ENCODE measurements at regions not wholly inside any gene's neighbourhood (a gene's known extent, or its start where the extent isn't known, plus 50 kb on each side); places are given as distances from the start of the nearest gene placed in this dataset.

DNA sequence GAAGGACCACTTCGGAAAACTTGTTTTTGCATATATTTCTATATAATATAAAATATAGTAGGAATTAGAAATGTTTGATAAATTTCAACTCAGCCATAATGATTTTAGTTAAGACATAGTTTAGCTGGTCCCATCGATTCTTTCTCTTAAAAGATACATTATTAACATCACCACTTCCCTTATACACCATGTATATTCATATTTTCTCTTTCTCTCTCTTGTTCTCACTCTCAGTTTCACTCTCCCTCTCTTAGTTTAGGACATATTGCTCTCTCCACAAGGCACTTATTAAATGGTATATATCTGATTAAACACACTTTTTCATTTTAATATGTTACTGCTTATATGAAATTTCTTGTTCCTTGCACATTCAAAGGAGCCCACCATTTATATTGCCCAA, 90.1 kb upstream of the RASEF start:
- no peak overlapping the region for H3K4me3 Mint-ChIP-seq
- H3K27ac Mint-ChIP-seq = no peak overlapping the region
- H3K4me1 Mint-ChIP-seq = peaks cover 3% of the 10 kb centered on the region
- CTCF ChIA-PET = no interaction called here
- DNase-seq = no peak
- no peaks in the 10 kb centered on the region for H3K27me3 Mint-ChIP-seq
- peaks cover 4% of the 10 kb centered on the region for H3K9me3 Mint-ChIP-seq (ENCODE audit: low read depth)
- H3K36me3 Mint-ChIP-seq = no peaks in the 10 kb centered on the region
- no peak for ATAC-seq

DNA sequence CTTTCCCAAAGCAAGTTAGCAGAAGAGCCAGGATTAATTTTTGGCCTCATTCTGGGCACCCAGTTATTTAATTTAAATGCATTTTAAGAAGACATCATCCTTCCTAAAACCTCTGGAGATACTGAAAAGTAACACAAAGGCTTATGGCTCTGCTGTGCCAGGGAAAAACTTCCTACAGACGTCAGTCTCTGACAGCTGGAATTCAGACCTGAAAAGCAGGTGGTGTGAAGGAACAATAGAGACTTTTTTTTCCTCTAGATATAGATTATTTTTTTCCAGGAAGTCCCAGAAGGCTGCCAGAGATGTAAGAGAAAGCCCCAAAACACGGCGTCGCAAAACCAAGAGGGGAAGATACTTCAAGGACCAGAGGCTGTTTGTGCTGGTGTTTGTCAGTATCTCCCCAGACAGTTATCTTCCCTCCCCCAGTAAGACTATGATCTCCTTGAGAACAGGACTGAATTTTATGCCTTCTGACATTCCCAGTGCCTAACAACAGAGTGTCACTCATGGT, 88.7 kb upstream of the RASEF start:
- Mint-ChIP-seq H3K36me3 (no peaks in the 10 kb centered on the region), H3K4me1 (peaks cover 3% of the 10 kb centered on the region), H3K27ac (no peak overlapping the region), H3K27me3 (no peaks in the 10 kb centered on the region), H3K4me3 (no peak overlapping the region), H3K9me3 (ENCODE audit: low read depth) (peaks cover 4% of the 10 kb centered on the region)
- CTCF ChIA-PET = no interaction called here
- DNase-seq = no peak
- no peak for ATAC-seq

DNA sequence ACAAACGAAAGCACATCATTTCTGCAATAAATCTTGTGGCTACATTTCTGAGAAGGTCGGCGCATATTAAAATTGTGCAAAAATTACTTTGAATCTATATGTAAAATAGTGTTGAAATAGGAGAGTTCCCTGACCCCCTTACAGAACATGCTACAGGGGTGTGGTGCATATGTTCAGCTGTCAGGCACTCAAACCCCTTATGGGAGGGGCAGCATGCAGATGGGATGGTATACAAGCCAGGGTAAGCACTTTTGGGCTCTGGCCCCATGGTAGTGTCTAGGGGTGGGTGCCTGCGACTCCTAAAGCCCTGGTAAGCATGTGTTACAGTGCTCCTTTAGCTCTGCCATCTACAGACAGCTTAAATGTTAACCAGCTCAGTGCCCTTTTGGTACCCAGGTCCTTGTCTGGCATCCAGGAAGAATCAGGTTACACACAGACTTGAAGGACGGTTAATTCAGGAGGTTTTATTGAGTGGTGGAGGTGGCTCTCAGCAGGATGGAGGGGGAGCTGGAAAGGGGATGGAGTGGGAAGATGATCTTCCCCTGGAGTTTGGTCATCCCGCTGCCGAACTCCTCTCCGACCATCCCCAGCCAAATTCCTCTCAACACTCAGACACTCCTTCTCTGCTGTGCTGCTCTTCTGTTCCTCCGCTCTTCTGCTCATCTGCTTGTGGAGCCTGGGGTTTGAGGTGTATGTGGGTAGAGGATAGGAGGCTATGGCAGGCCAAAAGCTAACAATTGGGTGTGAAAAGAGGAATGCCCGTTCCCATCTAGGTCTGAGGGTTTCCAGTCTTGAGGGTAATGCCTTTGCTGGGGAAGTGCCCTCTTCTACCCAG, 84.6 kb upstream of the RASEF start:
- Mint-ChIP-seq H3K27ac (no peak overlapping the region), H3K4me1 (no peaks in the 10 kb centered on the region), H3K27me3 (no peaks in the 10 kb centered on the region), H3K4me3 (no peak overlapping the region), H3K36me3 (no peaks in the 10 kb centered on the region), H3K9me3 (ENCODE audit: low read depth) (peaks cover 4% of the 10 kb centered on the region)
- CTCF ChIA-PET = no interaction called here
- ATAC-seq = no peak
- DNase-seq = no peak

DNA sequence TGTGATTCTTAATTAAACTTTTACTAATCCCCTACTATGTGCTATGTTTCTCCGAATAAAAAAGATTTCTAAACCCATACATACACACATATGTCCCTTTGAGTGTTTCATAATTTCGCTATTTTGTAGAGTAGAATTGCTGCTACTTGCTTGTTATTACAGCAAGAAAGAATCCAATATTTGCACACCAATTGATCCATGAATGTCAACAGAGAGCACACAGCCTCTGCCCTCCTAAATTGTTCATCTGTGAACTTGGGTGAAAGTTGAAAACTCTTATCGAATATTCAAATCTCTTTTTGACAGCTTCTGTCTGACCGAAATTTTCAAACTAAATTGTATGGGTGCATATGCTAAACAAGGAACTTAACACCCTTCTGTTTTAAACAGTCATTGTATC, 83.4 kb upstream of the RASEF start:
- no peak overlapping the region for H3K4me3 Mint-ChIP-seq
- CTCF ChIA-PET = no interaction called here
- no peak for DNase-seq
- H3K9me3 Mint-ChIP-seq (ENCODE audit: low read depth) = peaks cover 4% of the 10 kb centered on the region
- H3K27ac Mint-ChIP-seq = no peak overlapping the region
- H3K27me3 Mint-ChIP-seq = no peaks in the 10 kb centered on the region
- H3K36me3 Mint-ChIP-seq = no peaks in the 10 kb centered on the region
- no peaks in the 10 kb centered on the region for H3K4me1 Mint-ChIP-seq
- no peak for ATAC-seq

DNA sequence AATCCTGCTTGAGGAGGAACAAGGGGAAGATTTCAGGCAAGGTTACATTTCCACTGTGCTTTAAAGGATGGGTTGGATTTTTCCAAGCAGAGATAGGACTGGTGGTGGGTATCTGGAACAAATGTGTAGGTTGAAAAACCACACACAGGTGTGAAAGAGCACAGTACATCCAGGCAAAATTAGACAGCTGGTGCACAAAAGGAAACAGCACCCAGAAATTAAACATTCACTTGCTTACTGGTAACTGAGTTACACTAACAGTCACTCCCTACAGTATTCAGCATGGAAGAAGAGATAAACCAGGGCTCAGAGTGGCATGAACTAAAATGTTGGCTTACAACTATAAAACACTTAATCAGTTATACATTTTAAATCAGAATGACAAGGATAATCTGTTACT, 81.5 kb upstream of the RASEF start:
- Mint-ChIP-seq H3K27me3 (no peaks in the 10 kb centered on the region), H3K4me1 (no peaks in the 10 kb centered on the region), H3K4me3 (no peak overlapping the region), H3K36me3 (no peaks in the 10 kb centered on the region), H3K9me3 (ENCODE audit: low read depth) (peaks cover 4% of the 10 kb centered on the region), H3K27ac (no peak overlapping the region)
- CTCF ChIA-PET = no interaction called here
- ATAC-seq (no peak), DNase-seq (no peak)

DNA sequence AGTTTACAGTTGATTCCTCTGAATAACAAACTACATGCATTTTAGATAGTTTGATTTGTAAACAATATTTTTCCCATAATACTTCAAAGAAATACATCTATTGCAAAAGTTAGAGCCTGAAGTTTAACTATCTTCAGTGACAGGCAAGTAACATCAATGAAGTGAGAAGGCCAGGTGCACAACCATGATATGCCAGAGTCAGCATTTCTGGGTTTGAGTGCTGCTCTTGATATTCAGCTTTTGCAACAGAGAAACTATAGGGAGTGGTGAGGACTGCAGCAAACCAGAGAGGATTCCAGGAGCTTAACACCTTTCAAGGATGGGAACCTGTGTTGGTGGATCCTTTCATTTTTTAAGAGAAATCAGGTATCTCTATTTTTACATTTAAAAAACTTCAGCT, 79.4 kb upstream of the RASEF start:
- Mint-ChIP-seq H3K9me3 (ENCODE audit: low read depth) (no peaks in the 10 kb centered on the region), H3K4me3 (no peak overlapping the region), H3K36me3 (no peaks in the 10 kb centered on the region), H3K27ac (no peak overlapping the region), H3K27me3 (no peaks in the 10 kb centered on the region), H3K4me1 (no peaks in the 10 kb centered on the region)
- no peak for DNase-seq
- CTCF ChIA-PET = no interaction called here
- no peak for ATAC-seq

DNA sequence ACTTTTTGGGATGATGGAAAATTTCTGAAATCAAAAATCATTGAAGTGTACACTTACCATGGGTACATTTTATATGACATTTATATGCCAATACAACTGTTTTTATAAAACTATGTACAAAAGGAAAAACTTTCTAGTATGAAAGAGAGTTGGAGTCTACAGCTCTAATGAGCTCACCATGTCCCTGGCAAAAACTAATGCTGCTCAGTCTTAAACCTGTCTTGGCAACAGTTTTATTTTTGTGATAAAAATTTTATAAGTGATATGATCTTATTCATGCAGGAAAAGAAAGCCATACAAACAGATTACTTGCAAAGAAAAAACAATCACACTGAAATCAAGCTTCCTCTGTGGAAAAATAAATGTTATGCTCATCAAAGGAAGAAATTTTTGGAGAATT, 78.9 kb upstream of the RASEF start:
- CTCF ChIA-PET = no interaction called here
- no peak for ATAC-seq
- DNase-seq = no peak
- Mint-ChIP-seq H3K4me1 (no peaks in the 10 kb centered on the region), H3K36me3 (no peaks in the 10 kb centered on the region), H3K27ac (no peak overlapping the region), H3K27me3 (no peaks in the 10 kb centered on the region), H3K4me3 (no peak overlapping the region), H3K9me3 (ENCODE audit: low read depth) (no peaks in the 10 kb centered on the region)

DNA sequence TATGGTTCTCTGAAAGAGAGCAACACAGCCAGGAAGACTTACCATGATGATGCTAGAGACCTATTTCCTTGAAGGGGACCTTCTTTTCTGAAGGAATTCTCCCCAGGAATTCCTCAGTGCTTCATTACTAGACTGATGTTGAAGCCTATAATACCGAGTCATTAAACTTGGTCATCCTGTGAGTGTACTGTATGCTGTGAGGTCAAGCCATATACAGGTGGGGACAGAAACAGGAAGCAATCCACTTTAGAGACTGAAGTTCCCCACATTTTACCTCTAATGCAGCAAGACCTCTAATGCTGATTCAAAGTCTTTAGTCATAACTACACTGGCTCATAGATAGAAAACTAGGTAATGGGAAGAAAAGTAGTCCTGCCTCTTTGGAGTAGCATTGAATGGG, 77.1 kb upstream of the RASEF start:
- DNase-seq (no peak), ATAC-seq (no peak)
- H3K27me3 Mint-ChIP-seq = no peaks in the 10 kb centered on the region
- CTCF ChIA-PET = interaction anchor here (0.5 kb wide), 1 partner anchor 603 kb away, joined by 3 read pairs; no protein-coding TSS in a partner anchor
- H3K36me3 Mint-ChIP-seq = no peaks in the 10 kb centered on the region
- no peaks in the 10 kb centered on the region for H3K9me3 Mint-ChIP-seq (ENCODE audit: low read depth)
- no peak overlapping the region for H3K27ac Mint-ChIP-seq
- no peaks in the 10 kb centered on the region for H3K4me1 Mint-ChIP-seq
- H3K4me3 Mint-ChIP-seq = no peak overlapping the region

DNA sequence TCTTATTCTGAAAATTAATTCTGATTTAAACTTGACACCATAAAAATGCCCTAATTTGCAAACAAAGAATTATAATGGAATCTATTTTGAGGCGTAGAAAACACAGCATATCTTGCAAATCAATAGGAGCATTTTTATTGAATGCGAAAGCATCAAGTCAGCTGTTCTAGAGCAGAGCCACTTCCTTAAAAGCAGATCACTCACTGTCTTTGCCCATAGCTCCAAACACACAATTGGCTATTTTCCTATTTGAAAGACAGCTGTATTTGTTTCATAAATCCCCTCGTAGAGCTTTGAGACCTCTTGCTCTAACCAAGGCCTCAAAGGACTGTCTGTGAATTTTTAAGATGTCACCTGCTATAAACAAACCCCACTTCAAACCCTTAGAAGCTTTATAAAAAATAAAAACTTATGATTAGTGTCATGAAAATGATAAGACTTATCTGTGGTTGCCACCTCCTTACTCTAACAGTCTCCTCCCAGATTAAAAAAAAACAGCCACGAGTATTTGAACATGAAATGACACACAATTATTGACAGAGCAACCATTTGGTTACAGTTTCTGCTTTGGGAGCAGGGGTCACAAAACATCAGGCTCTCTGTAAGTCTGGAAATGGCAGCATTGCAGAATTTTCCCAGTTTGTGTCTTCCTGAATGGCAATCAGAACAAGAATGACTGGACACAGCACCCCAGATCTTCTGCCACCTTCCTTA, 75.6 kb upstream of the RASEF start:
- DNase-seq = no peak
- Mint-ChIP-seq H3K9me3 (ENCODE audit: low read depth) (no peaks in the 10 kb centered on the region), H3K4me1 (no peaks in the 10 kb centered on the region), H3K36me3 (no peaks in the 10 kb centered on the region), H3K4me3 (no peak overlapping the region), H3K27me3 (no peaks in the 10 kb centered on the region), H3K27ac (no peak overlapping the region)
- CTCF ChIA-PET = no interaction called here
- no peak for ATAC-seq

DNA sequence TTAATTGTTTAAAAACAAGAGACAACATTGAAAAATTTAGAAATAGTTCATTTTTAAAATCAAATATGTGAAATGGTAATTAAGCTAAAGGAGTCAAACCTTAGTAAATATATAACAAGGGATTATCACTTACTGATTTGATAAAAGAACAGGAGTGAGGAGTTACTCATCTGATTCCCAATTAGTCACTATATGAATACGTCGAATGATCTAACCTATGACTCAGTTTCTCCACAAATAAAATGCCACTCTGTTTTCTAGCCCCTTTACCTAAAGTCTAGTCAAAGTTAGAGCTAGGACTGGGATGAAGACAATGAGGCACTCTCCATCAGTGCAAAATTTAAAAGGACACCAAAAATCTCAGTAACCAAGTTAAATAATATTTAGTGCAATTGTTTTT, 70.4 kb upstream of the RASEF start:
- H3K9me3 Mint-ChIP-seq (ENCODE audit: low read depth) = no peaks in the 10 kb centered on the region
- H3K27ac Mint-ChIP-seq = no peak overlapping the region
- no peaks in the 10 kb centered on the region for H3K4me1 Mint-ChIP-seq
- no peaks in the 10 kb centered on the region for H3K27me3 Mint-ChIP-seq
- no peak for DNase-seq
- CTCF ChIA-PET = no interaction called here
- no peak for ATAC-seq
- H3K4me3 Mint-ChIP-seq = no peak overlapping the region
- H3K36me3 Mint-ChIP-seq = no peaks in the 10 kb centered on the region

DNA sequence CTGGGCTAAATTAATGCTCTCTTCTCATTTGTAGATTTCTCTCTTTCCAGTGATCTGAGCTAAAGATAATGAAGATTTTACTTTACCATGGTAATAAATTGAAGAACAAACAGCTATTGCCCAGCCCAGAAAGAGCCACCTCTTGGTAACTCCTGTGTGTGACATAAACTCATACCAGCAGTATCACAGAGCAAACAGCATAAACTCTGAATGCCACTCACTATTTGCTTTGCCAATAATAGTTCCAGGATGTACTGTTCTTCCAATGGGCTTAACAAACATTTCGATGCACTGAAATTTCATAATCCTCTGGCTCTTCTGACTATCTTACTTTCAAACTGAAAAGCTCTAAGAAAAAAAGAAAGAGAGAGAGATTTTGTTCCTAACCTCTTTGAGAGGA, 69.8 kb upstream of the RASEF start:
- Mint-ChIP-seq H3K4me3 (no peak overlapping the region), H3K9me3 (ENCODE audit: low read depth) (no peaks in the 10 kb centered on the region), H3K4me1 (no peaks in the 10 kb centered on the region), H3K27me3 (no peaks in the 10 kb centered on the region), H3K27ac (no peak overlapping the region), H3K36me3 (no peaks in the 10 kb centered on the region)
- CTCF ChIA-PET = no interaction called here
- DNase-seq = no peak
- no peak for ATAC-seq

DNA sequence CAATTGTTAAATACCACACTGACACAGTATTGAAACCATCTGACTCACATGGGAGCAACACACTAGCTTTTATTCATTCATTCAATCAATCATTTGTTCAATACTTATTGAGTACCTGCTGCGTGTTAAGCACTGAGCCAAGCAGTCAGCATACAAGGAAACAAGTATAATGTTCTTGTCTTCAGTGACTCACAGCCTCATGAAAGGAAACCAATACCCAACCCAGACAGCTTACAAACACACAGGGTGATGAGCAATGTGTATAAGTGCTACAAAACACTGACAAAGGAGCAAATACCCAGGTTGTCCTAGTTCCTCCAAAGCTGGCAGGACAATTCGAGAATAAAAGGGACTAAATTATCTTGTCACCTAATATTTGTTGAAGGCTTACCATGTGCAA, 67.6 kb upstream of the RASEF start:
- ATAC-seq (no peak), DNase-seq (no peak)
- no peak overlapping the region for H3K27ac Mint-ChIP-seq
- no peaks in the 10 kb centered on the region for H3K9me3 Mint-ChIP-seq (ENCODE audit: low read depth)
- H3K27me3 Mint-ChIP-seq = no peaks in the 10 kb centered on the region
- CTCF ChIA-PET = no interaction called here
- H3K4me1 Mint-ChIP-seq = no peaks in the 10 kb centered on the region
- no peak overlapping the region for H3K4me3 Mint-ChIP-seq
- H3K36me3 Mint-ChIP-seq = no peaks in the 10 kb centered on the region

DNA sequence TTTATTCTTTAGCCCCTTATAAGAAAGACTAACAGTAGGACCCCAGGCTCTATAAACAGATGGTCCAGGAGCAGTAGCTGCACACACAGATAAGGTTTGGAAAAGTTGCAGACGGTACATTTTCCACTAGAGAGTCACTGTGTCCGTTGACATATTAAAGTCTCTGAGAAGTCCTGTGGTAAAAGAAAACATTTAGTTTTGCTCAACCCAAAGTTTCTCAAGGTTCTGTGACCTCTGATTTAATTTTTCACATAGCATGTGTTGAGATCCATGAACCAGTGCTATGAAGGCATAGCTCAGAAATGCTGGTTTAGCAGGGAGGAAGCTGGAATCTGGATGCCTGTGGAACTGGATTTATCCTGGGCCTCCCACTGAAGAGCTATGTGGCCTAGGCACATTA, 62.7 kb upstream of the RASEF start:
- no peak overlapping the region for H3K27ac Mint-ChIP-seq
- CTCF ChIA-PET = no interaction called here
- no peaks in the 10 kb centered on the region for H3K9me3 Mint-ChIP-seq (ENCODE audit: low read depth)
- DNase-seq (no peak), ATAC-seq (no peak)
- H3K36me3 Mint-ChIP-seq = no peaks in the 10 kb centered on the region
- no peaks in the 10 kb centered on the region for H3K4me1 Mint-ChIP-seq
- H3K4me3 Mint-ChIP-seq = no peak overlapping the region
- H3K27me3 Mint-ChIP-seq = no peaks in the 10 kb centered on the region

DNA sequence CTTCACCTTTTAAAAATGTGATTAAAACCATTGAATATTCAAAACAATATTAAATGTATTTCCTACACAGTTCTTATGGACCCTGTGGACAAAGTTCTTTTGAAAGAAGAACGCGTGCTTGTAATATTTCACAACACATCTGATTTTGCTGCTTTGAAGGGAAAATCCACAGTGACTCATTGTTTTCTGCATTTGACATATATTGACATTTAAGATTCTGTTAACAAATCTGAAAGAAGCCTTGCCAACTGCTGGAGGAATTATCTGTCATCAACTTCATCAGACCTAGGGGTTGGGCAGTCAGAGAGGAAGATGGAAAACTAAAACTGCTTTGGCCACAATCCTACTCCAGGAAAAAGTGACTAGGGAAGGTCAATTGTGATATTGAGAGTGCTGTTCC, 56.9 kb upstream of the RASEF start:
- Mint-ChIP-seq H3K27ac (no peak overlapping the region), H3K4me3 (no peak overlapping the region), H3K4me1 (no peaks in the 10 kb centered on the region), H3K9me3 (ENCODE audit: low read depth) (no peaks in the 10 kb centered on the region), H3K27me3 (no peaks in the 10 kb centered on the region), H3K36me3 (no peaks in the 10 kb centered on the region)
- ATAC-seq = no peak
- CTCF ChIA-PET = no interaction called here
- no peak for DNase-seq
